CD4-positive, alpha-beta memory T cell (primary cell): ENCODE measurements at regions not wholly inside any gene's neighbourhood (a gene's known extent, or its start where the extent isn't known, plus 50 kb on each side); places are given as distances from the start of the nearest gene placed in this dataset.
"Not testable (repeated sequence)": the region's sequence is repeated elsewhere in the genome, so short reads cannot be mapped to it uniquely, and the experiment has no call there.

ENCODE experiments used
- CTCF ChIA-PET: fragments of 350-600 bp; sonication (Branson Sonifier 250); formaldehyde crosslinking; loops from one replicate; lab custom pipeline; 2021; ENCODE audit warnings: inconsistent platforms; ENCODE audit not compliant: partially characterized antibody; lab: Charles Lee
- POLR2A ChIA-PET: fragments of 350-600 bp; sonication (Branson Sonifier 250); formaldehyde crosslinking; loops from one replicate; lab custom pipeline; 2021; ENCODE audit not compliant: partially characterized antibody; lab: Charles Lee
- DNase-seq, 5 donors: peaks; one replicate each; pipeline versions ENCODE4 v3.0.0 to v3.0.0-alpha.2; 2020 to 2022; ENCODE audit warnings: mixed read lengths in 1 of 5
- H3K27ac ChIP-seq: one replicate; pipeline ENCODE4 v1.7.0; 2013; ENCODE audit warnings: low read depth, low read length
- H3K27me3 ChIP-seq: 2 replicates; pipeline ENCODE4 v1.7.0; 2013; ENCODE audit warnings: mild to moderate bottlenecking, low read length, moderate library complexity; ENCODE audit not compliant: insufficient read depth
- H3K36me3 ChIP-seq: 2 replicates; pipeline ENCODE4 v1.7.0; 2013; ENCODE audit warnings: mild to moderate bottlenecking, low read length, moderate library complexity; ENCODE audit not compliant: insufficient read depth
- H3K4me1 ChIP-seq: 2 replicates; pipeline ENCODE4 v1.7.0; 2013; ENCODE audit warnings: mild to moderate bottlenecking, low read length, moderate library complexity; ENCODE audit not compliant: insufficient read depth
- H3K4me3 ChIP-seq, 2 donors: one replicate each; pipeline ENCODE4 v1.7.0; 2013; ENCODE audit warnings: low read length in 2 of 2, mild to moderate bottlenecking in 1 of 2
- H3K9me3 ChIP-seq, 2 donors: one replicate each; pipeline ENCODE4 v1.7.0; 2013; ENCODE audit warnings: low read length in 2 of 2, control low read depth in 1 of 2; ENCODE audit not compliant: control insufficient read depth in 1 of 2
- H3K27ac Mint-ChIP-seq, 7 donors: one replicate each; pipeline ENCODE4 v1.8.0; 2020 to 2021; ENCODE audit warnings: mixed read lengths in 7 of 7, mild to moderate bottlenecking in 6 of 7, inconsistent platforms in 3 of 7, moderate library complexity in 3 of 7
- H3K27me3 Mint-ChIP-seq, 2 donors: one replicate each; pipeline ENCODE4 v1.8.0; 2020 to 2021; ENCODE audit warnings: mixed read lengths in 2 of 2
- H3K36me3 Mint-ChIP-seq, 2 donors: one replicate each; pipeline ENCODE4 v1.8.0; 2020 to 2021; ENCODE audit warnings: mixed read lengths in 2 of 2, inconsistent platforms in 1 of 2, mild to moderate bottlenecking in 1 of 2
- H3K4me1 Mint-ChIP-seq, 4 donors: one replicate each; pipeline ENCODE4 v1.8.0; 2020 to 2021; ENCODE audit warnings: mixed read lengths in 4 of 4, mild to moderate bottlenecking in 1 of 4
- H3K4me3 Mint-ChIP-seq, 8 donors: one replicate each; pipeline ENCODE4 v1.8.0; 2020 to 2021; ENCODE audit warnings: mixed read lengths in 8 of 8, mild to moderate bottlenecking in 7 of 8, moderate library complexity in 6 of 8, inconsistent platforms in 3 of 8
- H3K9me3 Mint-ChIP-seq, 8 donors: one replicate each; pipeline ENCODE4 v1.8.0; 2020 to 2021; ENCODE audit warnings: mixed read lengths in 8 of 8, mild to moderate bottlenecking in 5 of 8, inconsistent platforms in 3 of 8, moderate library complexity in 1 of 8
- intact Hi-C: fragments of 100-400 bp; cut with micrococcal nuclease; formaldehyde crosslinking; loops from one replicate; pipeline ENCODE4 v1.15.1; 2023

DNA sequence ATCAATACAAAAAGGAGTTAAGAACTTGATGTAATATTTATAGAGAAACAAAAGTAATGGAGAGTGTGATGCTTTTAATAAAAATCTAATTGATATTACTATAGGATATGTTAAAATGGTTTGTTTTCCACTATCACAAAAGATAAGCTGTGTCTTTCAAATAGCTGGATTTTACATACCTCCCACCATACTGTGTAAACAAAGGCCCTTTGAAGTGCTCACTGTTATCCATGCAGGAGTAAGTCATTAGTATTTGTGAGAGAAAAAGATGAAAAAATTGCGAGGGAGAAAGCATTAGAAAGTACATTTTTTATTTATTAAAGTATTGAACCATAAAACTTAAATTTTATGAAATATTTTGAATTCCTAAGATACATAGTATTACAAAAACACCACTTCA lies 733.0 kb downstream of the GRIK2 start:
- Mint-ChIP-seq H3K9me3 (peaks cover 0 to 4% (median 0%) of the 10 kb centered on the region in 8 donors), H3K36me3 (no peaks in the 10 kb centered on the region), H3K4me3 (no peak overlapping the region), H3K27ac (no peak overlapping the region), H3K27me3 (no peaks in the 10 kb centered on the region), H3K4me1 (no peaks in the 10 kb centered on the region)
- H3K4me1 ChIP-seq, result no peaks in the 10 kb centered on the region
- H3K27ac ChIP-seq, result no peak overlapping the region
- H3K36me3 ChIP-seq, result no peaks in the 10 kb centered on the region
- H3K9me3 ChIP-seq, result no peaks in the 10 kb centered on the region
- POLR2A ChIA-PET, result no interaction called here
- intact Hi-C loops, result no loop called here
- CTCF ChIA-PET, result no interaction called here
- no peak for DNase-seq
- no peaks in the 10 kb centered on the region for H3K27me3 ChIP-seq
- H3K4me3 ChIP-seq, result no peak overlapping the region

DNA sequence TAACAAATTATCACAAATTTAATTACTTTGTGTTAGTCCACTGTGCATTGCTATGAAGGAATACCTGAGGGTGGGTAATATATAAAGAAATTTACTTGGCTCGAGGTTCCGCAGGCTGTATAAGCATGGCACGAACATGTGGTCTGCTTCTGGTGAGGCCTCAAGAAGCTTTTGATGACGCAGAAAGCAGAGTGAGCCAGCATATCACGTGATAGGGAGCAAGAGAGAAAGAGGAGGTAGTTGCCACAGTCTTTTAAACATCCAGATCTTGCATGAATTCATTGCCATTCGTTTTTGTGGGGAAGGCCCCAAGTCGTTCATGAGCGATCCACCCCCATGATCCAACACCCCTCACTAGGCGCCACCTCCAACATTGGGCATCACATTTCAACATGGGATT lies 733.7 kb downstream of the GRIK2 start:
- Histone ChIP-seq H3K27ac (no peak overlapping the region), H3K4me3 (no peak overlapping the region), H3K27me3 (no peaks in the 10 kb centered on the region), H3K4me1 (no peaks in the 10 kb centered on the region), H3K36me3 (no peaks in the 10 kb centered on the region), H3K9me3 (no peaks in the 10 kb centered on the region)
- POLR2A ChIA-PET, result no interaction called here
- CTCF ChIA-PET, result no interaction called here
- H3K27ac Mint-ChIP-seq, result no peak overlapping the region
- H3K36me3 Mint-ChIP-seq, result no peaks in the 10 kb centered on the region
- intact Hi-C loops, result no loop called here
- H3K27me3 Mint-ChIP-seq, result no peaks in the 10 kb centered on the region
- H3K4me3 Mint-ChIP-seq, result no peak overlapping the region
- DNase-seq, result no peak
- H3K9me3 Mint-ChIP-seq, result peaks cover 0 to 3% (median 0%) of the 10 kb centered on the region in 8 donors
- no peaks in the 10 kb centered on the region for H3K4me1 Mint-ChIP-seq

DNA sequence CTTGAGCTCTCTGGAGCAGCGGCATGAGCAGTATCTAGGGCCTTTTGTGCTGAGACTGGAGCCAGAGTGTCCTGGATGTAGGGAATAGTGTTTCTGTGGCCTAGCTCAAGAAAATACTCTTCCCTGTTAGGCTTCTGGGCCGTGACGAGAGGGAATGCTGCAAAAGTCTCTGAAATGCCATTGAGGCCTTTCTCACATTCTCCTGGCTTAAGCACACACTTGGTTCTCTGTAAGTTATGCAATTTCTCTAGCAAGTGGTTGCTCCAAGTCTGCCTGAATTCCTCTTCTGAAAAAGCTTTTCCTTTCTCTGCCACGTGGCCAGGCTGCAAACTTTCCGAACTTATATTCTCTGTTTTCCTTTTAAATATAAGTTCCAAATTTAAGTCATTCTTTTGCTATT lies 744.4 kb downstream of the GRIK2 start:
- ChIA-PET CTCF (no interaction called here), POLR2A (no interaction called here)
- Mint-ChIP-seq H3K4me1 (no peaks in the 10 kb centered on the region), H3K27me3 (no peaks in the 10 kb centered on the region), H3K27ac (no peak overlapping the region), H3K36me3 (no peaks in the 10 kb centered on the region), H3K4me3 (no peak overlapping the region), H3K9me3 (peaks cover 0 to 9% (median 3%) of the 10 kb centered on the region in 8 donors)
- H3K4me3 ChIP-seq, result no peak overlapping the region
- H3K4me1 ChIP-seq, result no peaks in the 10 kb centered on the region
- no peaks in the 10 kb centered on the region for H3K36me3 ChIP-seq
- H3K27ac ChIP-seq, result no peak overlapping the region
- intact Hi-C loops, result no loop called here
- no peaks in the 10 kb centered on the region for H3K9me3 ChIP-seq
- H3K27me3 ChIP-seq, result no peaks in the 10 kb centered on the region
- DNase-seq, result peak in 1 of 5 donors; percentile 19

DNA sequence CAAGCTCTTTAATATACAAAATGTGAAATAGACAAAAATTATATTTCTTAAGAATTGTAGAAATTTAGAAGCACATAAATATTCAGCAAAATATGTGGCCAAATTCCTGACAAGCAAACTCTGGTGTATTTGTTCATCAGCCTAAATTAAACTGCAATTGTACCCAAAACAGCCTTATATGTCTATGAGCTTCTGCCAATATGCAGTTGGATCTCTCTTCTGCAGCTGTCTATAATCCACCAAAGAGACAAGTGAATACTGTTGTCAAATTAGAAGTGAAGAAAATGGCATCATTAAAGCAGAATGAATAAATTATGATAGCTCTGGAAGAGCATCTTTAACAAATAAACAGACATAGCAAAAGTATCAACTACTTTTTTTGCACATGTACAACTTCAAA lies 755.7 kb downstream of the GRIK2 start:
- intact Hi-C loops, result no loop called here
- Histone ChIP-seq H3K36me3 (no peaks in the 10 kb centered on the region), H3K27me3 (no peaks in the 10 kb centered on the region), H3K4me3 (no peak overlapping the region), H3K27ac (no peak overlapping the region), H3K9me3 (no peaks in the 10 kb centered on the region), H3K4me1 (no peaks in the 10 kb centered on the region)
- POLR2A ChIA-PET, result no interaction called here
- Mint-ChIP-seq H3K4me3 (no peak overlapping the region), H3K4me1 (no peaks in the 10 kb centered on the region), H3K36me3 (no peaks in the 10 kb centered on the region), H3K9me3 (peaks cover 0 to 11% (median 2%) of the 10 kb centered on the region in 8 donors), H3K27me3 (no peaks in the 10 kb centered on the region), H3K27ac (no peak overlapping the region)
- no peak for DNase-seq
- CTCF ChIA-PET, result no interaction called here

DNA sequence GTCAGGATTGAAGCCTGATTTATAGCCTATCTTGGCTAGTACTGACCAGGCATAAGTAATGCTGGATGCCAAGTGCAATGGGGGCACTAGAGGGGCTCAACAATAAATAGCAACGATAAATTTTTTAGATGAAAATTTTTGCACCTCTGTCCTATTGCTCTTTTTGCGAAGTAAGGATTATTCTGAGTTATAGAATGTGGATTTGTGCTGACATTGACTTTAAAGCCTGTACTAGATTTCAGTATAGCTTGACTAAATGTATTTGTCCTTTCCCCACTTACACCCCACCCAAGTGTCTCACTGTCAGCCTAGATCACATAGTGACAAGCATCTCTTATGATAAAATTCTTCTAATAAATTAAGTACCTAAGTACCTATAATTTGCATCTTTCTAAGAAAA lies 757.0 kb downstream of the GRIK2 start:
- no peaks in the 10 kb centered on the region for H3K27me3 ChIP-seq
- Mint-ChIP-seq H3K27me3 (no peaks in the 10 kb centered on the region), H3K4me3 (no peak overlapping the region), H3K27ac (no peak overlapping the region), H3K36me3 (no peaks in the 10 kb centered on the region), H3K9me3 (peaks cover 0 to 11% (median 5%) of the 10 kb centered on the region in 8 donors), H3K4me1 (no peaks in the 10 kb centered on the region)
- H3K9me3 ChIP-seq, result no peaks in the 10 kb centered on the region
- intact Hi-C loops, result no loop called here
- CTCF ChIA-PET, result no interaction called here
- no peak overlapping the region for H3K27ac ChIP-seq
- H3K4me3 ChIP-seq, result no peak overlapping the region
- no peaks in the 10 kb centered on the region for H3K36me3 ChIP-seq
- DNase-seq, result peak in 1 of 5 donors; percentile 22
- no peaks in the 10 kb centered on the region for H3K4me1 ChIP-seq
- POLR2A ChIA-PET, result no interaction called here

DNA sequence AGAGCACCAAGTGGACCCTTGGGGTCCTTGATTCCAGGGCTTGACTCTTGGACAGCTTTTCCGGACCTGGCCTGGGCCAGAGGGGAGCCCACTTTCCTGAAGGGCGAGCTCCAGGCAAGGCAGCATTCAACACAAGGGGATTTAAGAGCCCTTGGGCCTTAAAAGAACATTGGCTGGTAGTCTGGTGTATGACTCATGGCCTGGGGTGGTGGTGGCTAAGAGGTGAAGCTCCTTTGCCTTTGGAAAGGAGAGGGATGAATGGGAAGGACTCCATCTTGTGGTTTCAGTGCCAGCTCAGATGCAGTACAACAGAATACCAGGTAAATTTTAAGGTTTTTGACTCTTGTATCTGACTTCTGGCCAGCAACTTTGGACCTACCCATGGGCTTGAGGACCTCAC lies 760.7 kb downstream of the GRIK2 start:
- Histone ChIP-seq H3K9me3 (no peaks in the 10 kb centered on the region), H3K27ac (no peak overlapping the region), H3K4me3 (no peak overlapping the region), H3K36me3 (no peaks in the 10 kb centered on the region), H3K27me3 (no peaks in the 10 kb centered on the region), H3K4me1 (no peaks in the 10 kb centered on the region)
- Mint-ChIP-seq H3K36me3 (no peaks in the 10 kb centered on the region), H3K4me1 (no peaks in the 10 kb centered on the region), H3K27ac (no peak overlapping the region), H3K4me3 (no peak overlapping the region), H3K9me3 (peaks cover 0 to 9% (median 3%) of the 10 kb centered on the region in 8 donors), H3K27me3 (no peaks in the 10 kb centered on the region)
- DNase-seq, result no peak
- intact Hi-C loops, result no loop called here
- ChIA-PET CTCF (no interaction called here), POLR2A (no interaction called here)

DNA sequence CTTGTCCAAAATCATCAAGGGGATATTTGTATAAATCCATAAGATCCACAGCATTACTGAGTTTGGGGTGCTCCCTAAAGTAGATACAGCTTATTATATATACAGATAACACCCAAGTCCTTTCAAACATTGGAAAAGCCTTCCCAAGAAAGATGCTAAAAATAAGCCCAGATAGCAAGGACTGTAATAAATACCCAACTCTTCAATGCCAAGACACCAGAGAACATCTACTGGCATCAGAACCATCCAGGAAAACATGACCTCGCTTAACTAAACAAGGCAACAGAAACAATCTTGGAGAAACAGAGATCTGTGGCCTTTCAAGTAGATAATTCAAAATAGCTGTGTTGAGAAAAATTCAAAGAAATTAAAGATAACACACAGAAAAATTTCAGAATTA lies 761.4 kb downstream of the GRIK2 start:
- no peaks in the 10 kb centered on the region for H3K4me1 Mint-ChIP-seq
- Histone ChIP-seq H3K27ac (no peak overlapping the region), H3K36me3 (no peaks in the 10 kb centered on the region), H3K4me1 (no peaks in the 10 kb centered on the region), H3K9me3 (no peaks in the 10 kb centered on the region), H3K4me3 (no peak overlapping the region), H3K27me3 (no peaks in the 10 kb centered on the region)
- H3K36me3 Mint-ChIP-seq, result no peaks in the 10 kb centered on the region
- ChIA-PET POLR2A (no interaction called here), CTCF (no interaction called here)
- H3K27ac Mint-ChIP-seq, result no peak overlapping the region
- no peaks in the 10 kb centered on the region for H3K27me3 Mint-ChIP-seq
- peaks cover 0 to 9% (median 3%) of the 10 kb centered on the region in 8 donors for H3K9me3 Mint-ChIP-seq
- DNase-seq, result no peak
- intact Hi-C loops, result no loop called here
- no peak overlapping the region for H3K4me3 Mint-ChIP-seq

DNA sequence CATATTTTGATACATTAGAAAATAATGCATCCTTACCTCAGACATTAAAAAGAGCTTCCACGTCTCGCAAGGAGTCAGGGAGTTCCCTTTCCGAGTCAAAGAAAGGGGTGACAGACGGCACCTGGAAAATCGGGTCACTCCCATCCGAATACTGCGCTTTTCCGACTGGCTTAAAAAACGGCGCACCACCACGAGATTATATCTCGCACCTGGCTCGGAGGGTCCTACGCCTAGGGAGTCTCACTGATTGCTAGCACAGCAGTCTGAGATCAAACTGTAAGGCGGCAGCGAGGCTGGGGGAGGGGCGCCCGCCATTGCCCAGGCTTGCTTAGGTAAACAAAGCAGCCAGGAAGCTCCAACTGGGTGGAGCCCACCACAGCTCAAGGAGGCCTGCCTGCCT lies 776.3 kb downstream of the GRIK2 start:
- H3K36me3 Mint-ChIP-seq, H3K27me3 ChIP-seq, intact Hi-C loops, H3K36me3 ChIP-seq, H3K4me3 Mint-ChIP-seq, H3K27me3 Mint-ChIP-seq, CTCF ChIA-PET, H3K27ac ChIP-seq, POLR2A ChIA-PET, DNase-seq, H3K4me1 ChIP-seq, H3K4me3 ChIP-seq, H3K9me3 ChIP-seq, H3K4me1 Mint-ChIP-seq, H3K27ac Mint-ChIP-seq: not testable (repeated sequence)
- H3K9me3 Mint-ChIP-seq, result peaks cover 0 to 29% (median 12%) of the 10 kb centered on the region in 8 donors
